Smooth muscle cell (in vitro differentiated cells): ENCODE measurements at regions not wholly inside any gene's neighbourhood (a gene's known extent, or its start where the extent isn't known, plus 50 kb on each side); places are given as distances from the start of the nearest gene placed in this dataset.

ENCODE experiments used
- DNase-seq: peaks from one replicate; lab custom pipeline; 2025; ENCODE audit not compliant: unreplicated experiment; lab: John Stamatoyannopoulos, UW
- H2AFZ ChIP-seq: fragments of 200-600 bp; sonication (generic); 2 replicates; pipeline ENCODE4 v1.6.0; 2016; ENCODE audit warnings: antibody characterized with exemption, low read depth, mild to moderate bottlenecking
- H3F3A ChIP-seq: fragments of 200-600 bp; sonication (generic); 2 replicates; pipeline ENCODE4 v1.6.0; 2017; ENCODE audit warnings: antibody characterized with exemption, low read depth
- H3K27ac ChIP-seq: fragments of 200-600 bp; sonication (generic); 2 replicates; pipeline ENCODE4 v1.5.1; 2016; ENCODE audit warnings: low read depth, mild to moderate bottlenecking
- H3K27me3 ChIP-seq: fragments of 200-600 bp; sonication (generic); 2 replicates; pipeline ENCODE4 v1.6.1; 2016; ENCODE audit warnings: low read depth, mild to moderate bottlenecking
- H3K36me3 ChIP-seq: fragments of 200-600 bp; sonication (generic); 2 replicates; pipeline ENCODE4 v1.5.1; 2016; ENCODE audit warnings: low read depth
- H3K4me1 ChIP-seq: fragments of 200-600 bp; sonication (generic); 2 replicates; pipeline ENCODE4 v1.5.1; 2016; ENCODE audit warnings: low read depth
- H3K4me2 ChIP-seq: fragments of 200-600 bp; sonication (generic); 2 replicates; pipeline ENCODE4 v1.6.0; 2016; ENCODE audit warnings: mild to moderate bottlenecking
- H3K4me3 ChIP-seq: fragments of 200-600 bp; sonication (generic); 2 replicates; pipeline ENCODE4 v1.5.1; 2016; ENCODE audit warnings: mild to moderate bottlenecking
- H3K79me2 ChIP-seq: fragments of 200-600 bp; sonication (generic); 2 replicates; pipeline ENCODE4 v1.6.0; 2016; ENCODE audit warnings: low read depth, mild to moderate bottlenecking
- H3K9ac ChIP-seq: fragments of 200-600 bp; sonication (generic); 2 replicates; pipeline ENCODE4 v1.6.0; 2016; ENCODE audit warnings: low read depth
- H3K9me3 ChIP-seq: fragments of 200-600 bp; sonication (generic); replicated peaks from 2 replicates; pipeline ENCODE4 v1.5.1; 2016; ENCODE audit warnings: low read depth
- H4K20me1 ChIP-seq: fragments of 200-600 bp; sonication (generic); 2 replicates; pipeline ENCODE4 v1.6.0; 2016; ENCODE audit warnings: low read depth
- WGBS: methylation state at CpG from one replicate; pipeline ENCODE4 v1.1.7; 2016; ENCODE audit warnings: low lambda C conversion rate; 5-methylcytosine and 5-hydroxymethylcytosine counted together
- TF ChIP-seq, protein P1 (sequence below): fragments of 200-600 bp; sonication (generic); IDR thresholded peaks from 2 replicates; pipeline ENCODE4 v1.5.1; 2017; ENCODE audit warnings: borderline replicate concordance, mild to moderate bottlenecking, antibody characterized with exemption; ENCODE audit not compliant: insufficient read depth, poor library complexity, severe bottlenecking

DNA sequence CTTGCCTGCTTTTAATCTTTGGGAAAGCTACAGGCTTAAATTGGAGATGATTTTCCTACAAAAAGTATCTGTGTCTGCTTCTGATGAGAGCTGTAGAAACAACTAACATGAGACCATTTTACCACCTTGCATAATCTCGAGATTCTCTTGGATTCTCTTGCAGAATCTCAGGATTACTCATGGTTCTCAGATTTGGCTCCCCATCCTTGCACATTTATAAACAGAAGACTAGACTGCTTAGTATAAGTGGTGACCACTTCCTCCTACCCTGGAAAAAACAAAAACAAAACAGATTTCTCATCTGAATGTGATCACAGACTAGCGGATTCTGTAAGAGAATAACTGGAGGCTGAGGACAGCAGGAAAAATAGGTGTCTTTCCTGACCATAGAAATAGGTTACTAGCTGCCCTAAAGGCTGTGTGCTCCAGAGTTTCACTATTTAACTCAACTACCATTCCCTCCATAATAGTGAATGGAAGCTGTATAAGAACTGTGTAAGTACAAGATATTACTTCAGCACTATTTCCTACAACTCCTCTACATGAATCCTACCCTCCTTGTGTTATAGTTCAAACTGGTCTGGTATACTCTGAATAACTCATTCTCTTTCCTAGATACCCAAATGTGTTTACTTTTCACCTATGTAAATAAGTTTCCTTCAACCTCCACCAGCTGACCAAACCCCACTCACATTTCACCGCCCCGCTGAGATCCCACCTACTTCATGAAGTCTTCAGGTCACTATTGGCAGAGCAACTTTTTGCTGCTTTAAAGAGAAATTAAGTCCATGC lies 122.2 kb upstream of the C2CD4B start:
- no peak overlapping the region for H3K4me2 ChIP-seq
- TF ChIP-seq, protein P1, sequence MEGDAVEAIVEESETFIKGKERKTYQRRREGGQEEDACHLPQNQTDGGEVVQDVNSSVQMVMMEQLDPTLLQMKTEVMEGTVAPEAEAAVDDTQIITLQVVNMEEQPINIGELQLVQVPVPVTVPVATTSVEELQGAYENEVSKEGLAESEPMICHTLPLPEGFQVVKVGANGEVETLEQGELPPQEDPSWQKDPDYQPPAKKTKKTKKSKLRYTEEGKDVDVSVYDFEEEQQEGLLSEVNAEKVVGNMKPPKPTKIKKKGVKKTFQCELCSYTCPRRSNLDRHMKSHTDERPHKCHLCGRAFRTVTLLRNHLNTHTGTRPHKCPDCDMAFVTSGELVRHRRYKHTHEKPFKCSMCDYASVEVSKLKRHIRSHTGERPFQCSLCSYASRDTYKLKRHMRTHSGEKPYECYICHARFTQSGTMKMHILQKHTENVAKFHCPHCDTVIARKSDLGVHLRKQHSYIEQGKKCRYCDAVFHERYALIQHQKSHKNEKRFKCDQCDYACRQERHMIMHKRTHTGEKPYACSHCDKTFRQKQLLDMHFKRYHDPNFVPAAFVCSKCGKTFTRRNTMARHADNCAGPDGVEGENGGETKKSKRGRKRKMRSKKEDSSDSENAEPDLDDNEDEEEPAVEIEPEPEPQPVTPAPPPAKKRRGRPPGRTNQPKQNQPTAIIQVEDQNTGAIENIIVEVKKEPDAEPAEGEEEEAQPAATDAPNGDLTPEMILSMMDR: no peak
- no peak overlapping the region for H3K4me3 ChIP-seq
- no peak overlapping the region for H3K27ac ChIP-seq
- no peaks in the 10 kb centered on the region for H3K27me3 ChIP-seq
- no peak overlapping the region for H2AFZ ChIP-seq
- no peaks in the 10 kb centered on the region for H3K4me1 ChIP-seq
- DNase-seq: no peak
- H3K79me2 ChIP-seq: no peaks in the 10 kb centered on the region
- H3K36me3 ChIP-seq: no peaks in the 10 kb centered on the region
- no peaks in the 10 kb centered on the region for H3K9me3 ChIP-seq
- 86% methylated on average over 4 of the region's 4 CpGs for WGBS
- no peak overlapping the region for H3K9ac ChIP-seq
- H3F3A ChIP-seq: no peaks in the 10 kb centered on the region
- H4K20me1 ChIP-seq: no peaks in the 10 kb centered on the region

DNA sequence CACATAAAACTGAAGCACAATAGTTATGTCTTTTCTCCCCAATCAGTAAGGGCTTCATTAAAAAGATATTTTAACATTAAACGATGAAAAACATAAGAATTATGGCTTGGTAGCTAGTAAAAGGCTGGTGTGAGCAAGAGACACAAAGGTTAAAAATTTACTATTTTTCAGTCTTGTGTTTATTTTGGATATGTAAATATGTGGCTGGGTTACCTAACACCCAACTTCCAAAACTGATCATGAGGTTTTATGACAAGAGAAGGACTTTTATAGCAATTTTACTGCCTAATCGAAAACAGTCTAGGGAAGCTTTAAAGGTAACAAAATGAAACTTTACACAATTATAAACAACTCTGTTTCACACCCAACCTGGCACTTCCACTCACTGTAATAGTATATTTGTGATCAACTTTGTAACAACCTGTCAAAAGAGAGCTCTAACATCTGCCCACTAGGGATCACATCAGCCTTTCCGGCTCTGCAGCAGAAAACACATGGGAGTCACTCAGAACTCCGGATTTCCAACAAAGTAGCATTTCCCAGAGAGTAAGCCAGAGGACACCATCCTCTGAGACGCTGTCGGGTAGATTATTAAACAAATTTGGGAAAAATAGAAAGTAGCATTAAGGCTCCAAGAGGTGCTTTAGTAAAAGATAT lies 123.4 kb upstream of the C2CD4B start:
- Histone ChIP-seq H3K27me3 (no peaks in the 10 kb centered on the region), H3K4me2 (no peak overlapping the region), H3K4me3 (no peak overlapping the region), H3F3A (no peaks in the 10 kb centered on the region), H3K27ac (no peak overlapping the region), H3K4me1 (no peaks in the 10 kb centered on the region), H3K9me3 (no peaks in the 10 kb centered on the region), H3K36me3 (no peaks in the 10 kb centered on the region), H3K79me2 (no peaks in the 10 kb centered on the region), H2AFZ (no peak overlapping the region), H3K9ac (no peak overlapping the region), H4K20me1 (no peaks in the 10 kb centered on the region)
- TF ChIP-seq, protein P1: no peak
- DNase-seq: no peak
- 95% methylated on average over 6 of the region's 6 CpGs for WGBS

DNA sequence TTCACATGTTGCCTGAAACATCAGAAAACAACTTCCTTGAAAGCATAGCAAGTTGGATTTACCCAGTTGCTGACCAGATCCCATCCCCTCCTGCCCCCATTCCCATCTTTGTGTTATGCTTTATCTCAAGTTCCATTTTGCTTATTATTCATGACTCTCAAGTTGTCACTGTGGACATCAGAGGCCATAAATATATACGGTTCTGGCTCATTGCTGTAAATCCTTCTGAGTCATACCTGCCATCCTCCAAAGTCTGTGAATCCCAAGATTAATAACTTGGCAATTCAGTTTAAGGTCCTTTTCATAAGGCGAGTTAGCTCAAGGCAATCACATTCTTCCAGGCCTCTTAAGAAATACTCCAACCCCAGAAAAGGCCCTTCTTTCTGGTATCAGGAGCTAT lies 126.2 kb upstream of the C2CD4B start:
- TF ChIP-seq, protein P1: no peak

More for the DNA sequence above, 126.2 kb upstream of the C2CD4B start:
- Histone ChIP-seq H3K4me1 (peaks cover 13% of the 10 kb centered on the region), H3K36me3 (no peaks in the 10 kb centered on the region), H3K27ac (no peak overlapping the region), H3K4me2 (no peak overlapping the region), H3K79me2 (no peaks in the 10 kb centered on the region), H3K4me3 (no peak overlapping the region), H2AFZ (no peak overlapping the region), H3K9me3 (no peaks in the 10 kb centered on the region), H3F3A (no peaks in the 10 kb centered on the region), H3K27me3 (no peaks in the 10 kb centered on the region), H3K9ac (no peak overlapping the region), H4K20me1 (no peaks in the 10 kb centered on the region)
- WGBS: 48% methylated on average over 2 of the region's 2 CpGs
- no peak for DNase-seq
